ENCODE measurements at regions not wholly inside any gene's neighbourhood (a gene's known extent, or its start where the extent isn't known, plus 50 kb on each side); places are given as distances from the start of the nearest gene placed in this dataset.
"Not testable (repeated sequence)": the region's sequence is repeated elsewhere in the genome, so short reads cannot be mapped to it uniquely, and the experiment has no call there.

DNA sequence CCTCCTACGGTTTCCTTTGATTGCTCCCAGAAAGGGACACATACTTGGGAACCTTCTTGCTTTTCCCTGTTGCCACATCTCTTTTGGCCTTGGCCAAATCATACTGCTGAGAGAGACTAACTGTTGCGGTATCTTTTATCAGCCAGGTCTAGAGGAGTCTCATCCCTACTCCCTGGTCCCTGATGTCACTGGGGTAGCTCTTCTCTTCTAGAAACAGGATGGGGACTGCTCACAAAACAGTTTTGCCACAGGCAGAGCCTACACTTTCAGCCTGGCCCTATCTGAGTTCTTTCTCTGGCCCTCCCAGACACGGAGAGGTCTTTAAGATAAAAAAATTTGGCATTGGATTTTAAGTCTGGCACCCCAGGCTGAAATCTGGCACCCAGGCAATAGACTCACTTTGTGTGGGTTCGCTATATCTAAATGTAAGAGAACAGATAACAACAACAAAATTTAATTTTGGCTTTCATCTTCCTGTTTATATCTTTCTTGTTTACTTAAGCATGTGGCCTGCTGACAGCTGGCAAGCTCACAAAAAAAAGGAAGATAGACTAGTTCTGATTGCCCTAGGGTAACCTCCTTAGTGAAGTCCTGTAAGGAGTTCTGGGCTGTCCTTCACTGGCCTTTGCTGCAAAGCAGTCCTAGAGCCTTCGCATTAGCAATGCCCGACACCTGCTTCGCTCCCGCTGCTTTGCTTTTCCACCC lies 228.3 kb upstream of the NPVF start:
- H3K4me3 ChIP-seq (ENCODE audit: low read length): no peak overlapping the region
- TF ChIP-seq, protein P1, sequence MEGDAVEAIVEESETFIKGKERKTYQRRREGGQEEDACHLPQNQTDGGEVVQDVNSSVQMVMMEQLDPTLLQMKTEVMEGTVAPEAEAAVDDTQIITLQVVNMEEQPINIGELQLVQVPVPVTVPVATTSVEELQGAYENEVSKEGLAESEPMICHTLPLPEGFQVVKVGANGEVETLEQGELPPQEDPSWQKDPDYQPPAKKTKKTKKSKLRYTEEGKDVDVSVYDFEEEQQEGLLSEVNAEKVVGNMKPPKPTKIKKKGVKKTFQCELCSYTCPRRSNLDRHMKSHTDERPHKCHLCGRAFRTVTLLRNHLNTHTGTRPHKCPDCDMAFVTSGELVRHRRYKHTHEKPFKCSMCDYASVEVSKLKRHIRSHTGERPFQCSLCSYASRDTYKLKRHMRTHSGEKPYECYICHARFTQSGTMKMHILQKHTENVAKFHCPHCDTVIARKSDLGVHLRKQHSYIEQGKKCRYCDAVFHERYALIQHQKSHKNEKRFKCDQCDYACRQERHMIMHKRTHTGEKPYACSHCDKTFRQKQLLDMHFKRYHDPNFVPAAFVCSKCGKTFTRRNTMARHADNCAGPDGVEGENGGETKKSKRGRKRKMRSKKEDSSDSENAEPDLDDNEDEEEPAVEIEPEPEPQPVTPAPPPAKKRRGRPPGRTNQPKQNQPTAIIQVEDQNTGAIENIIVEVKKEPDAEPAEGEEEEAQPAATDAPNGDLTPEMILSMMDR (conservative IDR thresholded peaks at IDR 0.05; ENCODE audit: low read length): no peak
- no peak for DNase-seq (ENCODE audit: low read depth)

DNA sequence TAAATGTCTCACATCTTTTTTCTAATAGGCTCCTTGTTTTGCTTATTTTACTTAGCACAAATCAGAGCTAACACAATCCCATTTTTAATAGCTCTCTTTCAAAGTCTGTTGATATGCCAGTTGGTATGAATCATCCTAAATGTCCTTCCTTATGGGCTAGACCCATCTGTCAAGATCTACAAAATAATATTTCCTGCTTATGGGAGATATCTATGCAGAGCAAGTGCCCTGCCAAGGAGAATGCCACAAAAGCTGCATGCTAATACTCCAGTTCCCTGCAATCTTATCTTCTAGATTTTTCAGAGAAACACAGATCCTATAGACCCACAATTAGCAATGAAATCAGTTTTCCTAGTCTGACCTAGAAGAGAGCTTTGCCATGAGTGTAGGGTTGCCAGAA lies 230.8 kb upstream of the NPVF start:
- no peak overlapping the region for H3K4me3 ChIP-seq (ENCODE audit: low read length)
- DNase-seq (ENCODE audit: low read depth): no peak
- TF ChIP-seq, protein P1 (conservative IDR thresholded peaks at IDR 0.05; ENCODE audit: low read length): no peak

DNA sequence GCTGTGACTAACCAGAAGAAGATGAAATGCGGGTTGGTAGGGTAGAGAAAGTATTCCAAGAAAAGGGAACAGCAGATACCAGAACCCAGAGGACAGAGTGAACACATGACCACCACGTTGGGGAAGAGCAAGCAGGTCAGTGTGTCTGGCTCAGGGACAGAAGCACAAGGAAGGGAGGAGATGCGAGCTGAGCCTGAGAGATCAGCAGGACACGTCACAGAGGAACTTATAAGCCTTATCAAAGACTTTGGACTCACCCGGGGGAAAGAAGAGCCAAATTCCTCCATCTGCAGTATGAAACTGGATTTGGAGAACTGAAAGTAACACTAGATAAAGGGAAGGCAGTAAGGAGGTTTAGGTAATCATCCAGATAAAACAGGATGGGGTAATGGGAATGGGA lies 232.1 kb upstream of the NPVF start:
- TF ChIP-seq, protein P1 (conservative IDR thresholded peaks at IDR 0.05; ENCODE audit: low read length): no peak
- no peak overlapping the region for H3K4me3 ChIP-seq (ENCODE audit: low read length)
- DNase-seq (ENCODE audit: low read depth): no peak

DNA sequence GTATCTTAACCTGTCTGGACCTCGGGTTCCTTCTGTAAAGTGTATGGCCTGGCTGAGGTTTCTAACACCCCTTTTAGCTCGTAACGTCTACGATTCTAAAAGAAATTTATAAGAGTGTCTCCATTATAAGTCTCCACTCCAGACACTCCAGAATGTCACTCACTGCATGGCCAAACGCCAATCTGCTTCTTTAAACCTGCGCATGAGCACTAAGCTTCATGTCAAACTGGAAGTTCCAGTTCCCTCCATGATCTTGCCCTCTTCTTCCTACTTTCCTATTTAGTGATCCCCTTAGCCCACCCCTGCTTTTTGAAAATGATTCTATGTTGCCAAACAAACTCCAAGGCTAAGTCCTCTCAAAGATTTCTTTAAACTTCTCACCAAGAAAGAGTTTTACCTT lies 241.4 kb upstream of the NPVF start:
- no peak for DNase-seq (ENCODE audit: low read depth)
- H3K4me3 ChIP-seq (ENCODE audit: low read length): no peak overlapping the region
- TF ChIP-seq, protein P1 (conservative IDR thresholded peaks at IDR 0.05; ENCODE audit: low read length): no peak

DNA sequence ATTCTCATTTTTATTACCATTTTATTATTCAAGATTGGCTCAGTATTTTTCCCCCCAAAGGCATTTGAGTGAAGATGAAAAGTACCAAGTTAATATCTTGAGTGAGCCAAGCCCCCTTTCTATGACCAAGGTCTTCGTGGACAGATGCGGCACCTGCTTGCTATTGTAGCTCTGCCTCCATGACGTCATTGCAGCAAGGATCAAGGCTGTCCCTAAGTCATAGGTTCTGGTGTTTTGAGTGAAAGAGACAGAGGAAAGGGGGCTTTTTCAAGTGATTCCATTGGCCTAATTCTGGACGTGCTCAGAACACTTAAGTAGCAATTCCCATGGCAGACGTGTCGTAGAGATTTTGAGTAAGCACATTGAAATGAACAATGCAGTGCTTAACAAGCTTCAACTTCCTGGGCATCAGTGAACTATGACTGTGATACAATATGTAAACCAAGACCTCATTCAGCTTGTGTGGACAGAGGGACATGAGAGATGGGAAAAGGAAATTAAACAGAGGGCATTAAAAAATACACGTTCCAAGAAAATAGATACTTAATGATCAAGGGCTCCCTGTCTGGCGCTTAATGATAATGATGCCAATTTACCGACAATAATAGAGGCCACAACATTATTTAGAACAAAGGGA lies 248.7 kb upstream of the NPVF start:
- TF ChIP-seq, protein P1 (conservative IDR thresholded peaks at IDR 0.05; ENCODE audit: low read length): no peak
- DNase-seq (ENCODE audit: low read depth): no peak
- no peak overlapping the region for H3K4me3 ChIP-seq (ENCODE audit: low read length)

DNA sequence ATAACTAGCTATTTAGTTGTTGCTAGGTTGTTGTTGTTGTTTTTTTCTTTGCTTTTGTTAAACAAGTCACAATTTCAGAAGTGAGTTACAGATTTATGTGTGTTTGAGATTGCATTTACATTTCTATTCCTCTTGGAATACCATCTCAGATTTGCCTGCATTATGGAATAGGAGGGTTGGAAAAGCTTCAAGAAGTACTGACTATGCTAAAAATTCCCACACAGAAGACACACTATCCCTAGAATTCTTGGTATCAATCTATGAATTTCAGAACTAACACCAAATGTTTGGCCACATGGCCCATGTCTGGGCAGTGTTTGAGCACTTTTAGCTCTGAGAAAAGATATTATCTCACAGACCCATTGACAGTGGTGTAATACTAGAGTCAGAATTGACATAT lies 249.9 kb upstream of the NPVF start:
- DNase-seq (ENCODE audit: low read depth): not testable (repeated sequence)

DNA sequence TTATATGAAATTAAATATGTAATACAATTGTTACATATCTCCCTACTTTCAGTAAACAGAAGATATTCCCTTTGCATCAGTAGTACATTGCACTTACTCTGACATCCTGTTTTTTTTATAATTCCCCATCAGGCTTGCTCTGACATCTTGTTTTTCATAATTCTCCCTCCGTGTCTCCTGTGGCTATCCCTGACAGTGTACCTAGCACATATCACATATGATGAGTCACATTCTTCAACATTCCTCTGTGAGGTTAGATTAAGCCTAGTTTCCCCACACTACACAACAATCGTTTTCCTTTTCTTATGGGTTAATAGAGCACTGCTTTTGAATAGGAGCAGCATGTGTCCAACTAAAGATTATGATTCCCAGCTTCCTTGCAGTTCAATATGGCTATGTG lies 250.6 kb upstream of the NPVF start:
- no peak overlapping the region for H3K4me3 ChIP-seq (ENCODE audit: low read length)
- TF ChIP-seq, protein P1 (conservative IDR thresholded peaks at IDR 0.05; ENCODE audit: low read length): no peak
- no peak for DNase-seq (ENCODE audit: low read depth)

More for the DNA sequence above, 249.9 kb upstream of the NPVF start:
- not testable (repeated sequence) for H3K4me3 ChIP-seq (ENCODE audit: low read length)
